ENCODE measurements at regions not wholly inside any gene's neighbourhood (a gene's known extent, or its start where the extent isn't known, plus 50 kb on each side); places are given as distances from the start of the nearest gene placed in this dataset.

- no peak for TF ChIP-seq CTCF (IDR thresholded peaks at IDR 0.05)
- no peak for TF ChIP-seq POLR2AphosphoS5 (IDR thresholded peaks at IDR 0.05; ENCODE audit: insufficient read depth in 1 of 2, low read depth in 1 of 2)
- no peak for TF ChIP-seq POLR2A (IDR thresholded peaks at IDR 0.05)
These were observed 113.7 kb upstream of the NCAM1 start for GRCh38 chr11:112847568-112847967.

Measured in vagina (tissue), 2 donors.